ENCODE measurements at regions not wholly inside any gene's neighbourhood (a gene's known extent, or its start where the extent isn't known, plus 50 kb on each side); places are given as distances from the start of the nearest gene placed in this dataset.

DNA sequence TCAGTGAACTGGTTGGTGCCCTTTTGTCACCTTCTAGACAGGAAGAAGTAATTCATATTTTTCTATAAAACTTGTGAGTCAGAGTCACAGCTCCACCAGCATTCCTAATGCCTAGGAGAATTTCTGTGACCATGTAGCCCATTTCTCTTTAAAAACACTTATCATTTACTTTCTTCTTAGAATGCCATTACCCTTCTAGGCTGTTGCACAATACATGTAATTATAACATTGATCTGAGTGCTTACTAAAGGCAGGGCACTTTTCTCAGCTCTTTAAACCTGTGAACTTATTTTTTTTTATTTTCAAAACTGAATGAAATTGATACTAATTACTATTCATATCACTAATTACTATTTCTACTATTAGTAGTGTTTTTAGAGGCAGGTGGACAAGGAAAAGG, 373.7 kb downstream of the TLE4 start:
- Histone ChIP-seq H3K9ac (ENCODE audit: low read length) (no peak overlapping the region), H3K4me3 (ENCODE audit: low read length) (no peak overlapping the region), H3K4me1 (ENCODE audit: low read length) (no peaks in the 10 kb centered on the region), H4K20me1 (ENCODE audit: insufficient read depth, low read length) (no peaks in the 10 kb centered on the region), H3K36me3 (replicated peaks; ENCODE audit: insufficient read depth, low read length) (no peaks in the 10 kb centered on the region), H2AFZ (ENCODE audit: low read length) (no peak overlapping the region), H3K9me2 (replicated peaks; ENCODE audit: insufficient read depth, low read length) (no peaks in the 10 kb centered on the region), H3F3A (ENCODE audit: insufficient read depth, low read length) (no peaks in the 10 kb centered on the region), H3K4me2 (ENCODE audit: low read depth, low read length) (no peak overlapping the region), H3K9me3 (replicated peaks; ENCODE audit: insufficient read depth, low read length) (no peaks in the 10 kb centered on the region), H3K79me2 (ENCODE audit: low read length) (no peaks in the 10 kb centered on the region), H3K27ac (ENCODE audit: low read length) (no peak overlapping the region), H3K27me3 (replicated peaks; ENCODE audit: insufficient read depth, low read length) (no peaks in the 10 kb centered on the region)
- DNase-seq: no peak
- TF ChIP-seq, protein P1, sequence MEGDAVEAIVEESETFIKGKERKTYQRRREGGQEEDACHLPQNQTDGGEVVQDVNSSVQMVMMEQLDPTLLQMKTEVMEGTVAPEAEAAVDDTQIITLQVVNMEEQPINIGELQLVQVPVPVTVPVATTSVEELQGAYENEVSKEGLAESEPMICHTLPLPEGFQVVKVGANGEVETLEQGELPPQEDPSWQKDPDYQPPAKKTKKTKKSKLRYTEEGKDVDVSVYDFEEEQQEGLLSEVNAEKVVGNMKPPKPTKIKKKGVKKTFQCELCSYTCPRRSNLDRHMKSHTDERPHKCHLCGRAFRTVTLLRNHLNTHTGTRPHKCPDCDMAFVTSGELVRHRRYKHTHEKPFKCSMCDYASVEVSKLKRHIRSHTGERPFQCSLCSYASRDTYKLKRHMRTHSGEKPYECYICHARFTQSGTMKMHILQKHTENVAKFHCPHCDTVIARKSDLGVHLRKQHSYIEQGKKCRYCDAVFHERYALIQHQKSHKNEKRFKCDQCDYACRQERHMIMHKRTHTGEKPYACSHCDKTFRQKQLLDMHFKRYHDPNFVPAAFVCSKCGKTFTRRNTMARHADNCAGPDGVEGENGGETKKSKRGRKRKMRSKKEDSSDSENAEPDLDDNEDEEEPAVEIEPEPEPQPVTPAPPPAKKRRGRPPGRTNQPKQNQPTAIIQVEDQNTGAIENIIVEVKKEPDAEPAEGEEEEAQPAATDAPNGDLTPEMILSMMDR (IDR thresholded peaks at IDR 0.05; ENCODE audit: low read length): no peak
- no peak for TF ChIP-seq EZH2phosphoT487 (IDR thresholded peaks at IDR 0.05; ENCODE audit: low read length)
- no peak for TF ChIP-seq EZH2 (optimal IDR thresholded peaks at IDR 0.05; ENCODE audit: low read depth, low read length)

DNA sequence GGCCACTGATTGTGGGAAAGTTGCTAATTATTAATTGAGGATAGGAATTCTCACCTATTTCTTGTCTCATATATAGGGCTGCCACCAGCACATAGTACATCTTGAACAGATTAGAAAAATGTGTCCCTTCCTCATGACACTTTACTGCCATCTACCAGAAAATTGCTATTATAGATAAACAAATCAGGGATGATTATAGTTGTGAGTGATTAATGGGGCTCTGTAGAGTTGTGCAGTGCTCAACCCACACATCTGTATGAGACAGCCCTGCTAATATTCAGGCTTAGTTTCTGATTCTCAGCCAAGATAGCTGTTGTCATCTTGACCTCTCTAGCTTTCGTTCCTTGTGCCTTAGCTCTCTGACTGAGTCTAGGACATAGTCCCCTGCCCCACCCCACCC, 373.3 kb downstream of the TLE4 start:
- Histone ChIP-seq H3F3A (ENCODE audit: insufficient read depth, low read length) (no peaks in the 10 kb centered on the region), H3K4me2 (ENCODE audit: low read depth, low read length) (no peak overlapping the region), H4K20me1 (ENCODE audit: insufficient read depth, low read length) (no peaks in the 10 kb centered on the region), H3K4me1 (ENCODE audit: low read length) (no peaks in the 10 kb centered on the region), H3K9me2 (replicated peaks; ENCODE audit: insufficient read depth, low read length) (no peaks in the 10 kb centered on the region), H3K79me2 (ENCODE audit: low read length) (no peaks in the 10 kb centered on the region), H3K9me3 (replicated peaks; ENCODE audit: insufficient read depth, low read length) (no peaks in the 10 kb centered on the region), H3K27me3 (replicated peaks; ENCODE audit: insufficient read depth, low read length) (no peaks in the 10 kb centered on the region), H3K36me3 (replicated peaks; ENCODE audit: insufficient read depth, low read length) (no peaks in the 10 kb centered on the region), H3K27ac (ENCODE audit: low read length) (no peak overlapping the region), H3K4me3 (ENCODE audit: low read length) (no peak overlapping the region), H3K9ac (ENCODE audit: low read length) (no peak overlapping the region), H2AFZ (ENCODE audit: low read length) (no peak overlapping the region)
- no peak for TF ChIP-seq EZH2 (optimal IDR thresholded peaks at IDR 0.05; ENCODE audit: low read depth, low read length)
- TF ChIP-seq, protein P1 (IDR thresholded peaks at IDR 0.05; ENCODE audit: low read length): no peak
- no peak for DNase-seq

DNA sequence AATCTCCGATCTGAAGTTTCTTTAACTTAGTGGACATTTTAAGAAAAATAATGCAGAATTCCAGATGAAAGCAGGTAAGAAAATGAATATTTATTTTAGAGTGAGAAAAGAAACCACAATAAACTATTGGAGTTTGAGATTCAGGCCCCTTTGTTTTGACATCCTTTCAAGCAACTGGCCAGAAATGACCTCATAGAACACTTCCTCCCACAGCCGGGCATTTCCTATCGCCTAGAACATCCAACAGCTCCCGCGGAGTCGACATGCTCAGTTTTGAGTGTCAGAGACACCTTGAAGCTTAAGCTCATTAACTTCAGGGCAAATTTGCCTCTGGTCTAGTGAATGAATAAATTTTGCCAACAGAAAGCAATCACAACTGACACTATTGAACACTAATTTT, 369.2 kb downstream of the TLE4 start:
- no peak overlapping the region for H3K9ac ChIP-seq (ENCODE audit: low read length)
- H3K9me3 ChIP-seq (replicated peaks; ENCODE audit: insufficient read depth, low read length): no peaks in the 10 kb centered on the region
- no peaks in the 10 kb centered on the region for H3K9me2 ChIP-seq (replicated peaks; ENCODE audit: insufficient read depth, low read length)
- no peak overlapping the region for H2AFZ ChIP-seq (ENCODE audit: low read length)
- H4K20me1 ChIP-seq (ENCODE audit: insufficient read depth, low read length): no peaks in the 10 kb centered on the region
- H3K36me3 ChIP-seq (replicated peaks; ENCODE audit: insufficient read depth, low read length): no peaks in the 10 kb centered on the region
- H3K4me1 ChIP-seq (ENCODE audit: low read length): no peaks in the 10 kb centered on the region
- TF ChIP-seq, protein P1 (IDR thresholded peaks at IDR 0.05; ENCODE audit: low read length): no peak
- TF ChIP-seq EZH2phosphoT487 (IDR thresholded peaks at IDR 0.05; ENCODE audit: low read length) (no peak), EZH2 (optimal IDR thresholded peaks at IDR 0.05; ENCODE audit: low read depth, low read length) (no peak)
- H3F3A ChIP-seq (ENCODE audit: insufficient read depth, low read length): no peaks in the 10 kb centered on the region
- H3K4me2 ChIP-seq (ENCODE audit: low read depth, low read length): no peak overlapping the region
- no peaks in the 10 kb centered on the region for H3K79me2 ChIP-seq (ENCODE audit: low read length)
- no peak overlapping the region for H3K27ac ChIP-seq (ENCODE audit: low read length)
- no peak for DNase-seq
- H3K27me3 ChIP-seq (replicated peaks; ENCODE audit: insufficient read depth, low read length): no peaks in the 10 kb centered on the region
- no peak overlapping the region for H3K4me3 ChIP-seq (ENCODE audit: low read length)
